ENCODE measurements at regions not wholly inside any gene's neighbourhood (a gene's known extent, or its start where the extent isn't known, plus 50 kb on each side); places are given as distances from the start of the nearest gene placed in this dataset.

- no peak for DNase-seq (ENCODE audit: low spot score)
Measured at GRCh38 chr1:113007706-113008364, 51.8 kb upstream of the SLC16A1 start.

GRCh38 chr1:113008365-113008714 lies 52.3 kb upstream of the SLC16A1 start:
- DNase-seq (ENCODE audit: low spot score): no peak

DNA sequence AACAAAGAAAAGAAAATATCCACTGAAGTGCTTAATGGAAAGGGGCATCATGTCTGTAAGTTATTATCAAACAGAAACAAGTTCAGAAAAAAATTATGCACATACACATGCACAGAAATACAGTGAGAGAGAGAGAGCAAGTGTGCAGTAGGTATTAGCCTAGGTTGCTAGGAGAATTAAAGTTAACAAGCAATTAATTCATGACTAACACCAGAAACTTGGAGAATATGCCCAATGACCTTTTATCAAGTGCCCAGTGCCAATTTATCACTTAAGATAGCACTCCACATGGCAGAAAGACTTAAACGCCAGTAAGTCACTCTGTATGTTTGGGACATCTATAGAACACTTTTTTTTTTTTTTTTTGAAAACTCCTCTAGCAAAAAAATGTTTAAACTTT lies 56.2 kb upstream of the SLC16A1 start:
- DNase-seq (ENCODE audit: low spot score): no peak

- DNase-seq (ENCODE audit: low spot score): no peak
Measured at GRCh38 chr1:113013823-113014222, 57.8 kb upstream of the SLC16A1 start.

DNA sequence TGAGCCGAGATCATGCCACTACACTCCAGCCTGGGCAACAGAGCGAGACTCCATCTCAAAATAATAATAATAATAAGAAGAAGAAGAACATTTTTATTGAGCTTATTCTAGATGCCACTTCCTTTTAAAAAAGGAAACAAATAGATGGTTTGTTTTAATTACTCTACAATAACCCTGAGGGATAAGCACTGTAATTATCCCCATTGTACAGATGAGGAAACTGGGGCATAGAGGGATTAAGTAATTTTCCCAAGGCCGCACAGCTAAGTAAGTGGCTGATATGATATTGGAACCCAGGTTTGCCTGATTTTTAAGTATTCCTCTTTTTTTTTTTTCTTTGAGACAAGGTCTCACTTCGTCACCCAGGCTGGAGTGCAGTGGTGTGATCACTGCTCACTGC lies 58.5 kb upstream of the LRIG2 start:
- DNase-seq (ENCODE audit: low spot score): no peak

DNA sequence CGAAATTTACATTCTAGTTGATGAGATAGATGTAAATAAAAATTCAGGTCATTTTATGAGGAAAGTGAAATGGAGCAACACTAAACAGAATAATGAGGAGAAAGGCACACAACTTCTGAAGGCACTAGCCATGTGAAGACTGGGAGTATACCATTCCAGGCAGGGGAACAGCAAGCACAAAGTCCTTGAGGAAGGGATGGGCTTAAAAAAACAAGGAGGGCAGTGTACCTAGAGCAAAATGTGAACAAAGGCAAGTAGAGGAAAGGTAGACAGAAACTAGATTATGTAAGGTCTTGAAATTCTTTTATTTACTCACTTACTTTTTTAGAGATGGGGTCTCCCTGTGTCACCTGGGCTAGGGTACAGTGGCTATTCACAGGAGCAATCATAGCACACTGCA lies 54.1 kb upstream of the LRIG2 start:
- DNase-seq (ENCODE audit: low spot score): no peak

DNA sequence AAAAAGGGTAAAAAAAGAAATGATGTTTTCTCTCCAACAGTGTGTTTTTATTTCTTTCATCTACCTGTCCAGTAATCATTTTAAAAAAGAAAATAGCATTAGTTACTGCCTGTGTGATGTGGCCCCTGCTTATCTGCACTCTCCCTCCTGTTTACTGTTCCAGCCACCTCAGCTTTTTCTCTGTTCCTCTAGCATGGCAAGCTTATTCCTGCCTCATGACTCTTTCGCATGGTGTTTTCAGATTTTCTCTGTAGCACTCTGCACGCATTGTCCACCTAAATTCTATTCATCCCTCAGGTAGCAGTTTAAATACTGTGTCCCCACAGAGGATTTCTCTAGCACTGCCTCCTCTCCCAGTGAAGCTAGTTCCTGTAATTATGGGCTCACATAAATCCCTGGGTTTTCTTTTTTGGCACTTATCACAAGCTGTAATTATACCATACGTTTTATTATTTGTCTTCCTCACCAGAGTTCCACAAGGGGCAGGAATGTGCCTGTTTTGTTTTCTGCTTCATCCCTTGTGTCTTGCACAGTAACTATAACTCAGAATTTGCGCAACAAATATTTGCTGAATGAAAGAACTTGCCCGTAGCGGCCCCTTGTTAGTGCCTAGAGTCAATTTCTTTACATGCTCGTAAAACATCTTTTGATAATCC lies 51.4 kb upstream of the LRIG2 start:
- peak; percentile 52 for DNase-seq (ENCODE audit: low spot score)

Measured in umbilical cord (tissue), 1 donor.